B cell (primary cell): ENCODE measurements at regions not wholly inside any gene's neighbourhood (a gene's known extent, or its start where the extent isn't known, plus 50 kb on each side); places are given as distances from the start of the nearest gene placed in this dataset.

Experiments
- ATAC-seq: fragments of 200-7000 bp; cut with Tn5 transposase; one replicate; pipeline ENCODE4 v1.10.0; 2021; ENCODE audit warnings: low read depth, mild to moderate bottlenecking, moderate number of reproducible peaks, moderate library complexity
- CTCF ChIA-PET: fragments of 350-600 bp; sonication (Branson Sonifier 250); formaldehyde crosslinking; loops from one replicate; lab custom pipeline; 2021; ENCODE audit warnings: antibody characterized with exemption, inconsistent platforms; lab: Charles Lee
- POLR2A ChIA-PET: fragments of 350-600 bp; sonication (Branson Sonifier 250); formaldehyde crosslinking; loops from one replicate; lab custom pipeline; 2021; ENCODE audit warnings: antibody characterized with exemption; lab: Charles Lee
- DNase-seq: peaks from one replicate; pipeline ENCODE4 v3.0.0; 2013
- H2AFZ ChIP-seq: 2 replicates; pipeline ENCODE4 v1.6.1; 2012; ENCODE audit warnings: mild to moderate bottlenecking, low read depth, low read length; ENCODE audit not compliant: insufficient read depth, poor library complexity, severe bottlenecking
- H3K27ac ChIP-seq, 2 donors: 1 replicate in 1 of 2; 2 replicates in 1 of 2; pipeline ENCODE4 v1.5.1; 2012 to 2013; ENCODE audit warnings: low read length in 2 of 2, mild to moderate bottlenecking in 2 of 2, moderate library complexity in 1 of 2
- H3K27me3 ChIP-seq, 4 experiments: fragments of 200-600 bp in 1 of 4; sonication (generic) in 1 of 4; replicated peaks in 1 of 4; 1 replicate in 2 of 4; 2 replicates in 2 of 4; pipeline versions ENCODE4 v1.6.1 to v1.7.0; 2013 to 2016; ENCODE audit warnings: low read length in 3 of 4, mild to moderate bottlenecking in 2 of 4, mixed read lengths in 1 of 4, moderate library complexity in 1 of 4; ENCODE audit not compliant: insufficient read depth in 4 of 4, control insufficient read depth in 3 of 4; ENCODE audit errors: control extremely low read depth in 1 of 4
- H3K36me3 ChIP-seq, 2 experiments: replicated peaks in 1 of 2; 1 replicate in 1 of 2; 2 replicates in 1 of 2; pipeline versions ENCODE4 v1.6.1 to v1.7.1; 2013; ENCODE audit warnings: low read length in 1 of 2; ENCODE audit not compliant: insufficient read depth in 2 of 2, control insufficient read depth in 1 of 2; ENCODE audit errors: control extremely low read depth in 1 of 2, extremely low read depth in 1 of 2
- H3K4me1 ChIP-seq, 2 donors: fragments of 200-600 bp in 1 of 2; sonication (generic) in 1 of 2; 1 replicate in 1 of 2; 2 replicates in 1 of 2; pipeline versions ENCODE4 v1.5.1 to v1.6.1; 2013 to 2017; ENCODE audit warnings: low read length in 2 of 2; ENCODE audit not compliant: control insufficient read depth in 2 of 2, insufficient read depth in 2 of 2
- H3K4me2 ChIP-seq: replicated peaks from 2 replicates; pipeline ENCODE3; 2012; ENCODE audit warnings: mild to moderate bottlenecking, low read depth, low read length; ENCODE audit not compliant: poor library complexity, severe bottlenecking
- H3K4me3 ChIP-seq, 5 experiments: fragments of 200-600 bp in 1 of 5; sonication (generic) in 1 of 5; 1 replicate in 3 of 5; 2 replicates in 2 of 5; pipeline versions ENCODE4 v1.5.1 to v1.7.0; 2011 to 2016; ENCODE audit warnings: low read length in 4 of 5, mild to moderate bottlenecking in 4 of 5, low read depth in 2 of 5, control low read depth in 1 of 5, moderate library complexity in 1 of 5; ENCODE audit not compliant: insufficient read depth in 1 of 5; ENCODE audit errors: control extremely low read depth in 1 of 5, extremely low read depth in 1 of 5
- H3K79me2 ChIP-seq: fragments of 200-600 bp; sonication (generic); one replicate; pipeline ENCODE4 v1.6.0; 2016; ENCODE audit warnings: low read length; ENCODE audit not compliant: control insufficient read depth, insufficient read depth
- H3K9ac ChIP-seq: fragments of 200-600 bp; sonication (generic); 2 replicates; pipeline ENCODE4 v1.6.1; 2017; ENCODE audit warnings: mild to moderate bottlenecking, low read length, moderate library complexity
- H3K9me3 ChIP-seq, 3 donors: one replicate each; pipeline versions ENCODE4 v1.6.1 to v1.7.1; 2013; ENCODE audit warnings: low read length in 2 of 3; ENCODE audit not compliant: control insufficient read depth in 2 of 3, insufficient read depth in 1 of 3; ENCODE audit errors: control extremely low read depth in 1 of 3
- H4K20me1 ChIP-seq: 2 replicates; pipeline ENCODE4 v1.6.0; 2012; ENCODE audit warnings: mild to moderate bottlenecking, low read length; ENCODE audit not compliant: insufficient read depth, control insufficient read depth, poor library complexity, severe bottlenecking
- H3K27ac Mint-ChIP-seq: one replicate; pipeline ENCODE4 v1.8.0; 2021; ENCODE audit warnings: mixed read lengths
- H3K27me3 Mint-ChIP-seq: one replicate; pipeline ENCODE4 v1.8.0; 2021; ENCODE audit warnings: mixed read lengths
- H3K4me1 Mint-ChIP-seq: one replicate; pipeline ENCODE4 v1.8.0; 2021; ENCODE audit warnings: mixed read lengths
- H3K4me3 Mint-ChIP-seq: one replicate; pipeline ENCODE4 v1.8.0; 2021; ENCODE audit warnings: mixed read lengths
- H3K9me3 Mint-ChIP-seq: one replicate; pipeline ENCODE4 v1.8.0; 2022; ENCODE audit warnings: mixed read lengths; ENCODE audit not compliant: insufficient read depth
- CTCF ChIP-seq: fragments of 200-600 bp; IDR thresholded peaks from one replicate; pipeline ENCODE4 v1.8.0; 2022; ENCODE audit warnings: antibody characterized with exemption, mild to moderate bottlenecking
- EZH2 ChIP-seq: IDR thresholded peaks from 2 replicates; pipeline ENCODE4 v1.6.1; 2012; ENCODE audit warnings: borderline replicate concordance, low read depth, mild to moderate bottlenecking, moderate library complexity, low read length; ENCODE audit not compliant: insufficient read depth, poor library complexity, severe bottlenecking
- WGBS: methylation state at CpG from one replicate; pipeline ENCODE4 v1.1.5; 2013; ENCODE audit warnings: missing lambda C conversion rate; ENCODE audit not compliant: insufficient coverage; 5-methylcytosine and 5-hydroxymethylcytosine counted together
- intact Hi-C: fragments of 100-400 bp; cut with micrococcal nuclease; formaldehyde crosslinking; loops from one replicate; pipeline ENCODE4 v1.10.0; 2022

DNA sequence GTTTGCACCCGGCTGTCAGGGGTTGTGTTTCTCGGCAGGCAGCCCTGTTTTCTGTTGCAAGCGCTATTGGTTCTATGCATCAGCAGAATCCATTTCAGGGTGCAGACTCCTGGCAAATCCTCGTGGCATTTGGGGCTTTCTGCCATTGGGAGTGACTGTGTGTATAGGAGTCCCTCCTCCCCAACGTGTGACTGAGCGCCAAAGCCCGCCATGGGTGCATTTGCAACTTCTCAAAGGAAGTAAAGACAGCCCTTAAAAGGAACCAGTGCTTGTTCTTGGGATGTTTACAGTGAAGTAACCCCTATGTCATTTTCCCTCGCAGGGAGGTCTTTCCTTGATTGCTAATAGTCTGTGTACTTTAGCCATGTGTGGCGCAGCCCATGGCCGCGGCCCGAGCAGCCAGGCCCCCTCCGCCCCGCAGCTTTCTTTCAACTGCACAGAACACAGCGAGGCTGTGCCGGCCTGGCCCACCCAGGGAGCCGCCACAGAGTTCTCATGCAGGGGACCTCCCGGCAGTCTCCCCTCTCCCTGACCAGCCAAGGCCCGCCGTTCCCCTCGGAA is 175.6 kb downstream of the HSD17B3 start:
- CTCF ChIA-PET: no interaction called here
- no peak overlapping the region for H3K9ac ChIP-seq
- H3K4me3 Mint-ChIP-seq: no peak overlapping the region

DNA sequence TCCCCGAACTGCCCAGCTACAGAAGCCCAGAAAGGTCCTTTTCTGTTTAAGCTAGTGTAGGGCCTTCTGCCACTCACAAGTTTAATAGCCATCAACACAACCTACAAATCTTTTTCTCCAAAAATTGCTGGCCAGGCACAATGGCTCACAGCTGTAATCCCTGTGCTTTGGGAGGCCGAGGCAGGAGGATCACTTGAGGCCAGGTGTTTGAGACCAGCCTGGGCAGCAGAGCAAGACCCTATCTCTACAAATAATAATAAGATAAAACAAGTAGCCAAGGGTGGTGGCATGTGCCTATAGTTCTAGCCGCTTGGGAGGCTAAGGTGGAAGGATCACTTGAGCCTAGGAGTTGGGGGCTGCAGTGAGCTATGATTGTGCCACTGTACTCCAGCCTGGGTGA is 176.4 kb downstream of the HSD17B3 start:
- Histone ChIP-seq H2AFZ (no peak overlapping the region), H3K9ac (no peak overlapping the region), H4K20me1 (no peaks in the 10 kb centered on the region), H3K27me3 (no peaks in the 10 kb centered on the region), H3K27ac (no peak overlapping the region), H3K9me3 (no peaks in the 10 kb centered on the region), H3K4me2 (no peak overlapping the region), H3K4me3 (no peak overlapping the region), H3K36me3 (no peaks in the 10 kb centered on the region), H3K79me2 (no peaks in the 10 kb centered on the region), H3K4me1 (no peaks in the 10 kb centered on the region)
- Mint-ChIP-seq H3K4me3 (no peak overlapping the region), H3K27ac (no peak overlapping the region), H3K27me3 (no peaks in the 10 kb centered on the region), H3K4me1 (no peaks in the 10 kb centered on the region), H3K9me3 (no peaks in the 10 kb centered on the region)
- TF ChIP-seq CTCF (no peak), EZH2 (no peak)
- intact Hi-C loops: no loop called here
- ATAC-seq (no peak), DNase-seq (no peak)
- WGBS: 0% methylated on average over 1 of the region's 3 CpGs
- CTCF ChIA-PET: no interaction called here
- POLR2A ChIA-PET: no interaction called here

More for the DNA sequence above, 175.6 kb downstream of the HSD17B3 start:
- Histone ChIP-seq H3K4me3 (no peak overlapping the region), H3K36me3 (no peaks in the 10 kb centered on the region), H3K4me1 (no peaks in the 10 kb centered on the region), H3K27me3 (no peaks in the 10 kb centered on the region), H3K27ac (no peak overlapping the region), H3K4me2 (no peak overlapping the region), H3K79me2 (no peaks in the 10 kb centered on the region), H2AFZ (no peak overlapping the region), H4K20me1 (no peaks in the 10 kb centered on the region), H3K9me3 (peaks cover 0 to 3% (median 0%) of the 10 kb centered on the region in 3 donors)
- Mint-ChIP-seq H3K27me3 (peaks cover 4% of the 10 kb centered on the region), H3K9me3 (no peaks in the 10 kb centered on the region), H3K4me1 (no peaks in the 10 kb centered on the region), H3K27ac (no peak overlapping the region)
- 96% methylated on average over 15 of the region's 21 CpGs for WGBS
- TF ChIP-seq EZH2: no peak
- TF ChIP-seq CTCF: no peak
- ATAC-seq (no peak), DNase-seq (no peak)
- intact Hi-C loops: no loop called here
- POLR2A ChIA-PET: no interaction called here
